ENCODE measurements at regions not wholly inside any gene's neighbourhood (a gene's known extent, or its start where the extent isn't known, plus 50 kb on each side); places are given as distances from the start of the nearest gene placed in this dataset.
"Not testable (repeated sequence)": the region's sequence is repeated elsewhere in the genome, so short reads cannot be mapped to it uniquely, and the experiment has no call there.

GRCh38 chr6:97459535-97459934 is 176.5 kb upstream of the MMS22L start:
- no peak for DNase-seq

GRCh38 chr6:97459986-97460385 is 177.0 kb upstream of the MMS22L start:
- DNase-seq = no peak

DNA sequence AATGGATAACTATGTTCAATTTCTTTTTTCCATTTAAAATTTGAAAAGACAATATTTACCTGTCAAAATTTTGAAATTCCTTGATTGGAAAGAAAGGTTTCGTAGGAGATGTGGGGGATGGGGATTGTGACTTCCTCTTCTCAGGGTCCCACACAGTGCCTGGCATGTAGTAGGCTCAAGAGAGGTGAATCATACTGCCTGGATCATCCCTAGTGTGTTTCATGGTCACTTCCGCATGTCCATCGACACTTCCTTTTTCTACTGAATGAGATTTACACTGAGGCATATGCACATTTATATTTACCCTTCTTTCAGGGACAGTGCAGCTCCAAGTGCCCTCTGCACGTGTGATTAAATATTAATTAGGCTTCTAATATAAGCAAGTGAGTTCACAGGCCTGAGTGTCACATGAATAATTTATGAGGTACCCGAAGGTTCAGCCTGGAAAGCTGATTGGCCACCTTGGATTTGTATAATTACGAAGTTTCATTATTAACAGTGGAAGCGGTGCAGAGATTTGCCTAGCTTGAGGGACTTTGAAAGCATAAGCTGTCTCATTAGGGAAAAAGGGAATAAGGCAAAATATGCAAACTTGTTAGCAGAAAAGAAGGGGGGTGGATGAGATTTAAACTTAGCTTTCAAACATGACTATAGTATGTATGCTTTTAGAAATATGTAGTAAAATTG is 177.5 kb upstream of the MMS22L start:
- DNase-seq = no peak

GRCh38 chr6:97461218-97461617 is 178.2 kb upstream of the MMS22L start:
- no peak for DNase-seq

DNA sequence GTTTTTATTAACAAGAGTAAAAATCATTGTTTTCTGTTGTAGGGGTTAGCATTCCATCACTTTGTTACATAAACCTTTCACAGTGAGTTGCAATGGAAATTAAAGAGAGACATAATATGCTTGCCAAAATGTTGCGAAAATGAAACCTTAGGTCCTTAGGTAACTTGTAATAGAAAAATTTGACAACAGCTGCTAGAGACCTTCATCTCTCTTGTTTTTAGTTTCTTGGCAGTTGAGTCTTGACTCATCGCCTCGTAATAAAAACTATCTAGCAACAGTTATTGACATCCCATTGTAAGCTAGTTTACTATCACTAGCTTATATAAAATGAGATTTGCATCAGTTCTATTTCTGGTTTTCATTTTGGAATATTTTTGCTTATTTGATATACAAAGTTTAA is 179.0 kb upstream of the MMS22L start:
- no peak for DNase-seq

DNA sequence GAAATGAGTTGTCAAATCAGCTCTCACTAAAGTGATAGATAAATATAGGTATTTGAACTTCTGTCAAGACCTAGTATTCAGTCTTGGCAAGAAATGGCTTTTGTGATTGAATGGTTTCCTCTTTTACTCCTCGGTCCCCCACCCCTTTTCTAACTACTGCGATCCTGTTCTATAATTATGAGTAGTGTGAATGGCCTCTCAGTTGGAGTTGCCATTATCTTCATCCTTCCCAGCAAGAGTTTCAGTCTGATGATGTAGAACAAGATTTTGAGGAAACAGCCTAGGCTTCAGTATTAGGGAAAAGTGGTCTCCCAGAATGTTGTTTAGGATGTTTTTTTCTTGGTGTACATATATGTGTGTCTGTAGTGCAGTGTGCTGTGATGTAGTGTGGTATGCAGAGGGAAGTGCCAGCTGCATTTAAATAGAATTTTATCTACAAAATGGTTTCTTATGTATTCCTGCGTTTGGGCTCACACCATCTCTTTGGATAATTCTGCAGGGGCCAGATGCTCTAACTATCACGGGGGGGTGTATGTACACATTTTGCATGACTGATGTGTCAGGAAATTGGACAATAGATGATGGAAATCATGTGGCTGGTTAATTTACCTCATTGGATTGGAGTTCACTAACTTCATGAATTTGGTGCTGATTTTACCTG is 180.1 kb upstream of the MMS22L start:
- no peak for DNase-seq

GRCh38 chr6:97465877-97466561 is 183.0 kb upstream of the MMS22L start:
- DNase-seq = no peak

DNA sequence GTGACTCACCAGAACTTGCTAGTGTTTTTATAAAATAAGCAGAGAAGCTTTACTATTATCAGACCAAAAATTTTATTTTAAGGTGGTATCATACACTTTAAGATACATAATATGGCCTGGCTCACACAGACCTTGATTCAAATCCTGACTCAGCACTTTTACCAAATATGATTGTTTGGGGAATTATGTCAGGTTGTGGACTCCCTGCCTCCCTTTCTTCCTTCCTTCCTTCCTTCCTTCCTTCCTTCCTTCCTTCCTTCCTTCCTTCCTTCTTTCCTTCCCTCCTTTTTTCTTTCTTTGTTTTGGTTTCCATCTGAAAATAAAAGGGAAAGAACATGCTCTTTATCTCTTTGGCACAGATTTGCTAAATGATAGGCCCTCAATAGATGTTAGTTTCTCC is 186.0 kb upstream of the MMS22L start:
- no peak for DNase-seq

GRCh38 chr6:97469451-97469850 is 186.4 kb upstream of the MMS22L start:
- no peak for DNase-seq

- no peak for DNase-seq
These were observed 187.3 kb upstream of the MMS22L start for GRCh38 chr6:97470322-97470721.

DNA sequence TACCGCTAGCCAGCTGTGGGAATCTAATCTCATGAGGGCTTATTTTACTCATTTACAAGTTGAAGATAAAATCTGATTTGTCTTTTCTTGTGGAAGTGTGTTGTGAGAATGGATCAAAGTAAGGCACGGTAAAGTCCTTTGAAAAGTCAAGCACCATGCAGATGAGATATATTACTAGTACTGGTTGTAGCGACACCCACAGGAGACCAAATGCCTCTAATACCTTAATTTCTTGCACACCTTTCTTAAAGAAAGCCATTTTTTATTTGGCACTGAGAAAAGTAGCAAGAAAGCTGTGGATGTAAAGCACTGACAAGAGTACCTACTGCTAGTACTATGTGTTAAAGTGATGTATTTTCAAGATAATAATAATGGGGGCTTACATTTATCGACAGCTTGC is 191.0 kb upstream of the MMS22L start:
- no peak for DNase-seq

GRCh38 chr6:97497713-97498331 is 214.8 kb upstream of the MMS22L start:
- peak; percentile 45 for DNase-seq

GRCh38 chr6:97501853-97502252 is 218.8 kb upstream of the MMS22L start:
- DNase-seq = no peak

DNA sequence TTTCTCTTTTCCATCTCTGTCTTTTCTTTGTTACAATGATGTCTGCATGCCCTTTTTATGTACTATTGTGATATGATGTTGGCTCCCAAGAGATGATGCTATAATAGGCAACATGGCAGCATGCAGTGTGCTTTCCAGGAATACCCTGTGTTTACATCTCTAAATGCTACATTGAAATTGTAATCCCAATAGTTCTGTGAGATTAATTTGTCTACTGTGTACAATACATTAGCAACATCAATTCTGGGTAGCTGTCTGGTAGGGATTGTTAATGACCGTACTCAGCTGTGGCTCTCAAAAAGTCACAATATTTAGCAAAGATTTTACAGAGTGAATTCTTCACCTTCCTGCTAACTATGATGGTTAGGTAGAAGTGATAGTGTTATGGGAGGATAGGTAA is 225.6 kb upstream of the MMS22L start:
- no peak for DNase-seq

GRCh38 chr6:97513260-97513659 is 230.2 kb upstream of the MMS22L start:
- DNase-seq = not testable (repeated sequence)

GRCh38 chr6:97524811-97525210 is 241.8 kb upstream of the MMS22L start:
- DNase-seq = no peak

DNA sequence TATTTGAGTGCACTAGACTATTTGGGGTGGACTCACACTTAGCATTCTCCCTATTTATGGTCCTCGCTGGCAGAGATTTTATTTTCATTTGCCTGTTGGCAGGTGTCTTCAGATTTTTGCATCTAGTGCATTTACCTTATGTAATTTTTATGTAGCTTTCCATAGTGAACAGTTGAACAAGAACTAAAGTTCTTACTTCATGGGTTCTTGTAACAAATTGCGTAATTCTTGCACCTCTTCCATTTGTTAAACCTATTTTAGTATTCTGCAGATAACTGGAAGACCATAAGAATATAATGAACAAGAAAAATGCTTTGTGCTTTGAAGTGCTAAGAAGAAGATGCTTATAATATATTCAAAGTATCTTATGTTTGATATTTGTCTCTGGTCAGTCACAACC is 252.8 kb upstream of the MMS22L start:
- no peak for DNase-seq

- DNase-seq = no peak
These were observed 265.3 kb upstream of the MMS22L start for GRCh38 chr6:97548354-97548753.

DNA sequence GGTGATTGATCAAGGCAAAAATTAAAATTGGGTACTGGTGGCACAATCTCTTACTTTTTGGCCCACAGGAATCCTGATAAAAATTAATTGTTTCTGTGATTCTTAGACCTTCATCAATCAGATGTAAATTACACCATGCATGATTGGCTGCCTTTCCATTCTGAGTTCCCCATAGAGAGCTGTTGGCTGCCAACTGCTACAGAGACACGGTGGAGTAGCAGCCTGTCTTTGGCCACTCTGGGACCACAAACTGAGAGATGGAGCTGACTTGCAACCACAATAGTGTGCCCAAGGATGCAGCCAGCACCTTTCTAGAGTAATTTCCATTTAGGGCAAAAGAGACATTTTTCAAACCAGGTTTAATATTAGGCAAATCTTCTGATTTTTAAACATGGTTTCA is 274.3 kb upstream of the MMS22L start:
- DNase-seq = no peak

DNA sequence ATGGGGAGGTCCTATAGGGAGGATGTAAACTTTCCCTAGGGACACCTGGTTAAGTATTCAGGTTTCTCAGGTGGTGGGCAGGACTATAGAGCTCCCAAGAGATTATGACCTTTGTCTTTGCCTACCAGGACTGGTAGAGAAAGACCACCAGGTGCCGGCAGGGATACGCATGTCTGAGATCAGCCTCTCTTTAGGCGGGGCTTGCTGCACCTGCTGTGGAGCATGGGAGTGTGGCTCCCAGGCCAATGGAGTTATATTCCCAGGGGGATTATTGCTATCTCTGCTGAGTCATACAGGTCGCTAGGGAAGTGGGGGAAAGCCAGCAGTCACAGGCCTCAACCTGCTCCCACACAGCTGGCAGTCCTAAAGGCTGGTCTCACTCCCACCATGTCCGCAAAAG is 280.5 kb upstream of the MMS22L start:
- no peak for DNase-seq

GRCh38 chr6:97572943-97573342 is 289.9 kb upstream of the MMS22L start:
- DNase-seq = no peak

DNA sequence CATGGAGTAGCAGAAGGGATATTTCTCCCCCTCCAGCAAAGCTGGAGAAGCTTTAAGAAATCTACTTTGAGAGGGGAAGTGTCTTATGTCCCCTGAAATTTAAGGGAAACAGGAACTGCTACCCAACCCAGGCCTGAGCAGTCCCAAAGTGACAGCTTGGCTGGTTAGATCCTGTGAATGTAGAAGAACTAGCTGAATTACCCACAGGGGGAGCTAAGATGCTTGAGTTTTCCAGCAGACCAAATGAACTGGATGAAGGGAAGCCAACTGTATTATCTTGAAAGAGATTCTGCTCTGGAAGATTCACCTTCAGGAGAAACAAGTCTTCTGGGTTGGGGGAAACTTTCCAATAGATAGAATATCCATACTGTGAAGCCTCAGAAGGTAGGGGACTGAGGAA is 303.3 kb upstream of the MMS22L start:
- no peak for DNase-seq

GRCh38 chr6:97591955-97592354 is 308.9 kb upstream of the MMS22L start:
- no peak for DNase-seq

GRCh38 chr6:97594844-97595243 is 311.8 kb upstream of the MMS22L start:
- no peak for DNase-seq

Measured in activated CD4-positive, CD25-positive, alpha-beta regulatory T cell treated with anti-CD3 and anti-CD28 coated beads, Interleukin-2, amount 50 U/mL, for 72 hours (primary cell).